H1 (cell line): ENCODE measurements at regions not wholly inside any gene's neighbourhood (a gene's known extent, or its start where the extent isn't known, plus 50 kb on each side); places are given as distances from the start of the nearest gene placed in this dataset.

Source experiments
- ATF3 ChIP-seq: IDR thresholded peaks from 2 replicates; pipeline ENCODE4 v1.6.1; 2011; ENCODE audit warnings: low read depth, mild to moderate bottlenecking, low read length; ENCODE audit not compliant: insufficient read depth
- SAP30 ChIP-seq: fragments of 300-600 bp; sonication (generic); IDR thresholded peaks from 2 replicates; pipeline ENCODE4 v1.7.1; 2012; ENCODE audit warnings: low read length, moderate library complexity, mild to moderate bottlenecking, inconsistent platforms; ENCODE audit not compliant: insufficient read depth, insufficient replicate concordance

- no peak for TF ChIP-seq ATF3
- TF ChIP-seq SAP30: no peak
Measured at GRCh38 chr14:26851793-26852192, 254.0 kb upstream of the NOVA1 start (continued).
